Cardiac muscle cell (in vitro differentiated cells and primary cell): ENCODE measurements at regions not wholly inside any gene's neighbourhood (a gene's known extent, or its start where the extent isn't known, plus 50 kb on each side); places are given as distances from the start of the nearest gene placed in this dataset.

ENCODE experiments used
- DNase-seq, 2 donors: peaks; one replicate each; pipeline versions ENCODE4 v3.0.0 to v3.0.0-alpha.2; 2010 to 2017; ENCODE audit warnings: low read depth in 1 of 2, low spot score in 1 of 2
- H3K27ac ChIP-seq: fragments of 200-600 bp; sonication (generic); 2 replicates; pipeline ENCODE4 v1.5.1; 2016
- H3K27me3 ChIP-seq: fragments of 200-600 bp; sonication (generic); 2 replicates; pipeline ENCODE4 v1.6.0; 2016; ENCODE audit warnings: control low read depth
- H3K36me3 ChIP-seq: fragments of 200-600 bp; sonication (generic); 2 replicates; pipeline ENCODE4 v1.5.1; 2016; ENCODE audit warnings: control low read depth
- H3K4me1 ChIP-seq: fragments of 200-600 bp; sonication (generic); 2 replicates; pipeline ENCODE4 v1.8.1; 2017; ENCODE audit warnings: low read depth, mild to moderate bottlenecking, mixed run types
- H3K4me3 ChIP-seq: fragments of 200-600 bp; sonication (generic); 2 replicates; pipeline ENCODE4 v1.5.1; 2016; ENCODE audit warnings: mild to moderate bottlenecking
- H3K9me3 ChIP-seq: fragments of 200-600 bp; sonication (generic); 2 replicates; pipeline ENCODE4 v1.5.1; 2017; ENCODE audit warnings: low read depth, mild to moderate bottlenecking, control low read depth
- CTCF ChIP-seq: IDR thresholded peaks from 2 replicates; pipeline ENCODE4 v1.5.1; 2012; ENCODE audit warnings: low read depth, mild to moderate bottlenecking, low read length

GRCh38 chr11:111095327-111095726, 150.2 kb upstream of the POU2AF2 start:
- no peak for TF ChIP-seq CTCF

GRCh38 chr11:111093061-111093460, 152.5 kb upstream of the POU2AF2 start:
- no peak for TF ChIP-seq CTCF
- no peaks in the 10 kb centered on the region for H3K4me1 ChIP-seq
- H3K9me3 ChIP-seq = no peaks in the 10 kb centered on the region
- H3K27me3 ChIP-seq = no peaks in the 10 kb centered on the region
- H3K36me3 ChIP-seq = no peaks in the 10 kb centered on the region
- DNase-seq = no peak
- no peak overlapping the region for H3K27ac ChIP-seq
- H3K4me3 ChIP-seq = no peak overlapping the region

More at GRCh38 chr11:111095327-111095726, 150.2 kb upstream of the POU2AF2 start:
- Histone ChIP-seq H3K4me1 (no peaks in the 10 kb centered on the region), H3K4me3 (no peak overlapping the region), H3K27me3 (no peaks in the 10 kb centered on the region), H3K36me3 (no peaks in the 10 kb centered on the region), H3K9me3 (no peaks in the 10 kb centered on the region), H3K27ac (no peak overlapping the region)
- DNase-seq = no peak

- Histone ChIP-seq H3K4me1 (no peaks in the 10 kb centered on the region), H3K4me3 (no peak overlapping the region), H3K36me3 (no peaks in the 10 kb centered on the region), H3K27me3 (no peaks in the 10 kb centered on the region), H3K9me3 (no peaks in the 10 kb centered on the region), H3K27ac (no peak overlapping the region)
- no peak for TF ChIP-seq CTCF
- peak in 1 of 2 donors; percentile 6 for DNase-seq
Observed at GRCh38 chr11:111091321-111091938, 154.1 kb upstream of the POU2AF2 start.

- DNase-seq = no peak
- H3K27me3 ChIP-seq = no peaks in the 10 kb centered on the region
- no peaks in the 10 kb centered on the region for H3K36me3 ChIP-seq
- TF ChIP-seq CTCF = no peak
- no peaks in the 10 kb centered on the region for H3K9me3 ChIP-seq
- H3K4me3 ChIP-seq = no peak overlapping the region
- no peaks in the 10 kb centered on the region for H3K4me1 ChIP-seq
- H3K27ac ChIP-seq = no peak overlapping the region
Observed at GRCh38 chr11:111089759-111090158, 155.8 kb upstream of the POU2AF2 start.

GRCh38 chr11:111088847-111089355, 156.6 kb upstream of the POU2AF2 start:
- Histone ChIP-seq H3K36me3 (no peaks in the 10 kb centered on the region), H3K27me3 (no peaks in the 10 kb centered on the region), H3K4me1 (no peaks in the 10 kb centered on the region), H3K4me3 (no peak overlapping the region), H3K9me3 (no peaks in the 10 kb centered on the region), H3K27ac (no peak overlapping the region)
- TF ChIP-seq CTCF = no peak
- no peak for DNase-seq
